ENCODE measurements at regions not wholly inside any gene's neighbourhood (a gene's known extent, or its start where the extent isn't known, plus 50 kb on each side); places are given as distances from the start of the nearest gene placed in this dataset.

GRCh38 chr14:56996721-56997399, 186.6 kb upstream of the OTX2 start:
- no peak for TF ChIP-seq CTCF (IDR thresholded peaks at IDR 0.05)
- no peak for TF ChIP-seq POLR2AphosphoS5 (IDR thresholded peaks at IDR 0.05)
- no peak for TF ChIP-seq POLR2A (IDR thresholded peaks at IDR 0.05)
- no peak for TF ChIP-seq EP300 (IDR thresholded peaks at IDR 0.05)

All from suprapubic skin (tissue), 4 donors.